SK-N-SH (cell line): ENCODE measurements at regions not wholly inside any gene's neighbourhood (a gene's known extent, or its start where the extent isn't known, plus 50 kb on each side); places are given as distances from the start of the nearest gene placed in this dataset.

ENCODE experiments used
- GABPA ChIP-seq: IDR thresholded peaks from 2 replicates; pipeline ENCODE4 v1.4.0; 2012; ENCODE audit warnings: low read depth, mild to moderate bottlenecking
- POLR2AphosphoS5 ChIP-seq: IDR thresholded peaks from 2 replicates; pipeline ENCODE4 v1.6.1; 2012; ENCODE audit warnings: low read depth, low read length
- RAD21 ChIP-seq: IDR thresholded peaks from 2 replicates; pipeline ENCODE4 v1.6.1; 2012; ENCODE audit warnings: mild to moderate bottlenecking, low read length
- TAF1 ChIP-seq: IDR thresholded peaks from 2 replicates; pipeline ENCODE4 v1.6.1; 2012; ENCODE audit warnings: low read depth, mild to moderate bottlenecking, low read length, moderate library complexity, borderline replicate concordance
- TF ChIP-seq, protein P1 (sequence below): fragments of 200-600 bp; sonication (generic); IDR thresholded peaks from 2 replicates; pipeline ENCODE4 v1.6.1; 2017; ENCODE audit warnings: antibody characterized with exemption, mild to moderate bottlenecking, moderate library complexity
- TF ChIP-seq, protein P2 (sequence below): fragments of 150-350 bp; IDR thresholded peaks from 2 replicates; pipeline ENCODE4 v1.6.1; 2017; ENCODE audit warnings: antibody characterized with exemption, low read length, low read depth, borderline replicate concordance

DNA sequence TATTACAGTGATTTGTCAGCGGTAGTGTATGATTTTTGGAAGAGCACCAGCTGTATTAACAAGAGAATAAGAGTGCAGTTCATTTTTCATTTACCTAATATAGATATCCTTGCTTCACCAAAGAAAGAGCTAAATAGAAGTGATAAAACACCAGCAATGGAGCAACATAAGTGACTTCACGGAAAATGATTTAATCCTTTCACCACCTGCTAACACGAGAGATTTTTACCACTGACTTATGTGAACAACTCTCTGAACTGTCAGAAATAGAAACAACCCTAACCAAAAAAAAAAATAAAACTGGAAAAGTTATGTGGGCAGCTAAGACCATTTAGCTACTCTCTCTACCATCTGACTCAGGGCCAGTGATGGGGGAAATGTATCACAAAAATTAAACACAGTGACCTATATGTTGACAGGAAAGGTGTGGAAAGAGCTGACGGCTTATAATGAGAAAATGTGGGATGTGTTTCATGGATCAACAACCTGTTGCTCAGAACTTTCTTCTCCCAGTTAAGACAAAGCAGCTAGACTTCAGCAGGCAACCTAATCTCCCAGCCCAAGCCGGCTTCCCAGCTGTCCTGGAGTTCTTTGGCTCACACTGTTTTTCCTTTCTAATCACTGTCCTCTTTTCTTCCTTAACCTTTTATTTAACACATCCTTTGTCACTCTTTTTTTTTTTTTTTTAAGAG lies 272.7 kb downstream of the SS18 start:
- no peak for TF ChIP-seq POLR2AphosphoS5
- TF ChIP-seq, protein P1, sequence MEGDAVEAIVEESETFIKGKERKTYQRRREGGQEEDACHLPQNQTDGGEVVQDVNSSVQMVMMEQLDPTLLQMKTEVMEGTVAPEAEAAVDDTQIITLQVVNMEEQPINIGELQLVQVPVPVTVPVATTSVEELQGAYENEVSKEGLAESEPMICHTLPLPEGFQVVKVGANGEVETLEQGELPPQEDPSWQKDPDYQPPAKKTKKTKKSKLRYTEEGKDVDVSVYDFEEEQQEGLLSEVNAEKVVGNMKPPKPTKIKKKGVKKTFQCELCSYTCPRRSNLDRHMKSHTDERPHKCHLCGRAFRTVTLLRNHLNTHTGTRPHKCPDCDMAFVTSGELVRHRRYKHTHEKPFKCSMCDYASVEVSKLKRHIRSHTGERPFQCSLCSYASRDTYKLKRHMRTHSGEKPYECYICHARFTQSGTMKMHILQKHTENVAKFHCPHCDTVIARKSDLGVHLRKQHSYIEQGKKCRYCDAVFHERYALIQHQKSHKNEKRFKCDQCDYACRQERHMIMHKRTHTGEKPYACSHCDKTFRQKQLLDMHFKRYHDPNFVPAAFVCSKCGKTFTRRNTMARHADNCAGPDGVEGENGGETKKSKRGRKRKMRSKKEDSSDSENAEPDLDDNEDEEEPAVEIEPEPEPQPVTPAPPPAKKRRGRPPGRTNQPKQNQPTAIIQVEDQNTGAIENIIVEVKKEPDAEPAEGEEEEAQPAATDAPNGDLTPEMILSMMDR, result no peak
- no peak for TF ChIP-seq TAF1
- TF ChIP-seq GABPA, result no peak
- TF ChIP-seq, protein P2, sequence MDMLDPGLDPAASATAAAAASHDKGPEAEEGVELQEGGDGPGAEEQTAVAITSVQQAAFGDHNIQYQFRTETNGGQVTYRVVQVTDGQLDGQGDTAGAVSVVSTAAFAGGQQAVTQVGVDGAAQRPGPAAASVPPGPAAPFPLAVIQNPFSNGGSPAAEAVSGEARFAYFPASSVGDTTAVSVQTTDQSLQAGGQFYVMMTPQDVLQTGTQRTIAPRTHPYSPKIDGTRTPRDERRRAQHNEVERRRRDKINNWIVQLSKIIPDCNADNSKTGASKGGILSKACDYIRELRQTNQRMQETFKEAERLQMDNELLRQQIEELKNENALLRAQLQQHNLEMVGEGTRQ, result no peak
- TF ChIP-seq RAD21, result no peak
